Activated T-helper 17 cell treated with anti-CD3 and anti-CD28 coated beads, Interleukin-2, amount 50 U/mL, for 72 hours (primary cell): ENCODE measurements at regions not wholly inside any gene's neighbourhood (a gene's known extent, or its start where the extent isn't known, plus 50 kb on each side); places are given as distances from the start of the nearest gene placed in this dataset.
A peak's percentile ranks its signal among the peaks of the same experiment; 100 is the strongest.
"Not testable (repeated sequence)": the region's sequence is repeated elsewhere in the genome, so short reads cannot be mapped to it uniquely, and the experiment has no call there.

Experiments used
- ATAC-seq: fragments of 150-1000 bp; cut with Tn5 transposase; replicated peaks from 2 replicates; pipeline ENCODE4 v1.10.0; 2021; ENCODE audit warnings: mild to moderate bottlenecking, moderate library complexity
- H3K27ac Mint-ChIP-seq: one replicate; pipeline ENCODE4 v1.8.0; 2022; ENCODE audit warnings: mixed read lengths
- H3K27me3 Mint-ChIP-seq: one replicate; pipeline ENCODE4 v1.8.0; 2022; ENCODE audit warnings: mixed read lengths
- H3K36me3 Mint-ChIP-seq: one replicate; pipeline ENCODE4 v1.8.0; 2022; ENCODE audit warnings: low read depth, mild to moderate bottlenecking, mixed read lengths
- H3K4me1 Mint-ChIP-seq: one replicate; pipeline ENCODE4 v1.8.0; 2022; ENCODE audit warnings: mixed read lengths
- H3K4me3 Mint-ChIP-seq: one replicate; pipeline ENCODE4 v1.8.0; 2022; ENCODE audit warnings: mild to moderate bottlenecking, mixed read lengths
- H3K9me3 Mint-ChIP-seq: one replicate; pipeline ENCODE4 v1.8.0; 2022; ENCODE audit warnings: mixed read lengths

GRCh38 chr3:197459571-197459970 lies 96.2 kb downstream of the BDH1 start:
- not testable (repeated sequence) for H3K9me3 Mint-ChIP-seq, H3K4me3 Mint-ChIP-seq, H3K36me3 Mint-ChIP-seq, H3K27me3 Mint-ChIP-seq, ATAC-seq, H3K27ac Mint-ChIP-seq
- H3K4me1 Mint-ChIP-seq = peaks cover 14% of the 10 kb centered on the region

GRCh38 chr3:197458906-197459470 lies 96.8 kb downstream of the BDH1 start:
- no peaks in the 10 kb centered on the region for H3K9me3 Mint-ChIP-seq
- no peak overlapping the region for H3K27ac Mint-ChIP-seq
- H3K4me3 Mint-ChIP-seq = no peak overlapping the region
- H3K4me1 Mint-ChIP-seq = peaks cover 14% of the 10 kb centered on the region
- H3K27me3 Mint-ChIP-seq = no peaks in the 10 kb centered on the region
- no peaks in the 10 kb centered on the region for H3K36me3 Mint-ChIP-seq
- no peak for ATAC-seq

GRCh38 chr3:197458179-197458707 lies 97.5 kb downstream of the BDH1 start:
- Mint-ChIP-seq H3K27ac (no peak overlapping the region), H3K9me3 (no peaks in the 10 kb centered on the region), H3K27me3 (no peaks in the 10 kb centered on the region), H3K36me3 (no peaks in the 10 kb centered on the region), H3K4me3 (no peak overlapping the region), H3K4me1 (peaks cover 10% of the 10 kb centered on the region)
- ATAC-seq = peak; percentile 50

- no peaks in the 10 kb centered on the region for H3K36me3 Mint-ChIP-seq
- peak; percentile 84 for ATAC-seq
- H3K9me3 Mint-ChIP-seq = no peaks in the 10 kb centered on the region
- peaks cover 10% of the 10 kb centered on the region for H3K4me1 Mint-ChIP-seq
- H3K27me3 Mint-ChIP-seq = no peaks in the 10 kb centered on the region
- peak overlapping the region; percentile 94 for H3K4me3 Mint-ChIP-seq
- H3K27ac Mint-ChIP-seq = peak overlapping the region; percentile 96
Measured at GRCh38 chr3:197456261-197457091, 99.3 kb downstream of the BDH1 start.

- H3K4me1 Mint-ChIP-seq = peaks cover 10% of the 10 kb centered on the region
- ATAC-seq, H3K9me3 Mint-ChIP-seq, H3K27ac Mint-ChIP-seq, H3K27me3 Mint-ChIP-seq, H3K36me3 Mint-ChIP-seq: not testable (repeated sequence)
- peak overlapping the region; percentile 94 for H3K4me3 Mint-ChIP-seq
Measured at GRCh38 chr3:197454841-197455240, 100.9 kb downstream of the BDH1 start.

GRCh38 chr3:197454014-197454413 lies 101.8 kb downstream of the BDH1 start:
- Mint-ChIP-seq H3K27me3 (no peaks in the 10 kb centered on the region), H3K4me3 (no peak overlapping the region), H3K27ac (no peak overlapping the region)

GRCh38 chr3:197450810-197451209 lies 105.0 kb downstream of the BDH1 start:
- Mint-ChIP-seq H3K36me3 (no peaks in the 10 kb centered on the region), H3K9me3 (no peaks in the 10 kb centered on the region), H3K4me1 (peaks cover 4% of the 10 kb centered on the region), H3K27me3 (peaks cover 3% of the 10 kb centered on the region), H3K4me3 (no peak overlapping the region), H3K27ac (no peak overlapping the region)
- no peak for ATAC-seq

More at GRCh38 chr3:197454014-197454413, 101.8 kb downstream of the BDH1 start:
- peaks cover 10% of the 10 kb centered on the region for H3K4me1 Mint-ChIP-seq
- no peaks in the 10 kb centered on the region for H3K36me3 Mint-ChIP-seq
- no peaks in the 10 kb centered on the region for H3K9me3 Mint-ChIP-seq
- peak; percentile 46 for ATAC-seq

GRCh38 chr3:197450308-197450707 lies 105.5 kb downstream of the BDH1 start:
- H3K4me1 Mint-ChIP-seq = no peaks in the 10 kb centered on the region
- no peaks in the 10 kb centered on the region for H3K36me3 Mint-ChIP-seq
- H3K4me3 Mint-ChIP-seq = no peak overlapping the region
- peaks cover 3% of the 10 kb centered on the region for H3K27me3 Mint-ChIP-seq
- H3K9me3 Mint-ChIP-seq = no peaks in the 10 kb centered on the region
- no peak for ATAC-seq
- H3K27ac Mint-ChIP-seq = no peak overlapping the region

GRCh38 chr3:197449181-197449580 lies 106.6 kb downstream of the BDH1 start:
- not testable (repeated sequence) for H3K27me3 Mint-ChIP-seq, H3K27ac Mint-ChIP-seq, H3K9me3 Mint-ChIP-seq, H3K4me1 Mint-ChIP-seq, ATAC-seq, H3K4me3 Mint-ChIP-seq, H3K36me3 Mint-ChIP-seq

- not testable (repeated sequence) for H3K4me3 Mint-ChIP-seq, H3K4me1 Mint-ChIP-seq, H3K9me3 Mint-ChIP-seq, ATAC-seq, H3K27ac Mint-ChIP-seq, H3K36me3 Mint-ChIP-seq, H3K27me3 Mint-ChIP-seq
Measured at GRCh38 chr3:197447781-197448180, 108.0 kb downstream of the BDH1 start.

- ATAC-seq = no peak
- H3K9me3 Mint-ChIP-seq = no peaks in the 10 kb centered on the region
- no peaks in the 10 kb centered on the region for H3K36me3 Mint-ChIP-seq
- no peak overlapping the region for H3K4me3 Mint-ChIP-seq
- no peak overlapping the region for H3K27ac Mint-ChIP-seq
- peaks cover 8% of the 10 kb centered on the region for H3K27me3 Mint-ChIP-seq
- H3K4me1 Mint-ChIP-seq = no peaks in the 10 kb centered on the region
Measured at GRCh38 chr3:197447057-197447456, 108.7 kb downstream of the BDH1 start.

GRCh38 chr3:197446700-197447056 lies 109.1 kb downstream of the BDH1 start:
- Mint-ChIP-seq H3K9me3 (no peaks in the 10 kb centered on the region), H3K27me3 (peaks cover 12% of the 10 kb centered on the region), H3K4me1 (no peaks in the 10 kb centered on the region), H3K27ac (no peak overlapping the region), H3K4me3 (no peak overlapping the region), H3K36me3 (no peaks in the 10 kb centered on the region)
- no peak for ATAC-seq

GRCh38 chr3:197445896-197446699 lies 109.7 kb downstream of the BDH1 start:
- no peaks in the 10 kb centered on the region for H3K36me3 Mint-ChIP-seq
- H3K4me1 Mint-ChIP-seq = no peaks in the 10 kb centered on the region
- no peak for ATAC-seq
- H3K27ac Mint-ChIP-seq = no peak overlapping the region
- no peak overlapping the region for H3K4me3 Mint-ChIP-seq
- H3K27me3 Mint-ChIP-seq = peaks cover 16% of the 10 kb centered on the region
- H3K9me3 Mint-ChIP-seq = no peaks in the 10 kb centered on the region

GRCh38 chr3:197444793-197445379 lies 110.9 kb downstream of the BDH1 start:
- H3K9me3 Mint-ChIP-seq = no peaks in the 10 kb centered on the region
- H3K27ac Mint-ChIP-seq = no peak overlapping the region
- no peak overlapping the region for H3K4me3 Mint-ChIP-seq
- H3K36me3 Mint-ChIP-seq = no peaks in the 10 kb centered on the region
- H3K27me3 Mint-ChIP-seq = peaks cover 25% of the 10 kb centered on the region
- H3K4me1 Mint-ChIP-seq = no peaks in the 10 kb centered on the region
- no peak for ATAC-seq
